Left lung (tissue), 4 donors: ENCODE measurements at regions not wholly inside any gene's neighbourhood (a gene's known extent, or its start where the extent isn't known, plus 50 kb on each side); places are given as distances from the start of the nearest gene placed in this dataset.
A peak's percentile ranks its signal among the peaks of the same experiment; 100 is the strongest.
"Not testable (repeated sequence)": the region's sequence is repeated elsewhere in the genome, so short reads cannot be mapped to it uniquely, and the experiment has no call there.

Source experiments
- ATAC-seq: fragments of 200-7000 bp; cut with Tn5 transposase; one replicate; pipeline ENCODE4 v1.9.1; 2020; ENCODE audit warnings: moderate library complexity
- DNase-seq, 4 donors: peaks; one replicate each; pipeline ENCODE4 v3.0.0-alpha.2; 2013 to 2020
- H3K27ac ChIP-seq, 2 donors: fragments of 200-600 bp; sonication (generic) in 1 of 2; one replicate each; pipeline versions ENCODE4 v1.5.0 to v1.8.0; 2020 to 2021
- H3K27me3 ChIP-seq, 2 donors: fragments of 200-600 bp; sonication (generic) in 1 of 2; one replicate each; pipeline versions ENCODE4 v1.5.0 to v1.8.0; 2020 to 2021
- H3K36me3 ChIP-seq, 2 donors: fragments of 200-600 bp; sonication (generic) in 1 of 2; one replicate each; pipeline versions ENCODE4 v1.5.0 to v1.8.0; 2020 to 2021
- H3K4me1 ChIP-seq, 2 donors: fragments of 200-600 bp; one replicate each; pipeline ENCODE4 v1.8.0; 2021
- H3K4me3 ChIP-seq, 2 donors: fragments of 200-600 bp; sonication (generic) in 1 of 2; one replicate each; pipeline versions ENCODE4 v1.5.0 to v1.8.0; 2020 to 2021; ENCODE audit warnings: mild to moderate bottlenecking in 1 of 2
- H3K9me3 ChIP-seq, 2 donors: fragments of 200-600 bp; sonication (generic) in 1 of 2; one replicate each; pipeline versions ENCODE4 v1.5.0 to v1.8.0; 2020 to 2021
- CTCF ChIP-seq, 2 donors: fragments of 200-600 bp; sonication (generic) in 1 of 2; IDR thresholded peaks; one replicate each; pipeline versions ENCODE4 v1.5.0 to v1.8.0; 2021; ENCODE audit warnings: antibody characterized with exemption in 2 of 2
- intact Hi-C, 2 donors: fragments of 100-400 bp; cut with DNase I; formaldehyde crosslinking; loops; one replicate each; pipeline versions ENCODE4 v1.11.2 to v1.14.2; 2022
- donor health status: DM: no; HTN: yes; CAD: no.
- donor health status: DM: no; HTN: no; CAD: no.

- Histone ChIP-seq H3K9me3 (no peaks in the 10 kb centered on the region), H3K4me1 (no peaks in the 10 kb centered on the region), H3K4me3 (no peak overlapping the region), H3K27ac (no peak overlapping the region), H3K27me3 (peaks cover 0 to 5% of the 10 kb centered on the region in 2 donors), H3K36me3 (no peaks in the 10 kb centered on the region)
- ATAC-seq (no peak), DNase-seq (peak in 1 of 4 donors; percentile 17)
- no peak for TF ChIP-seq CTCF (IDR thresholded peaks at IDR 0.05)
- intact Hi-C loops: no loop called here
Measured at GRCh38 chr6:10140824-10141223, 274.1 kb downstream of the TFAP2A start.

DNA sequence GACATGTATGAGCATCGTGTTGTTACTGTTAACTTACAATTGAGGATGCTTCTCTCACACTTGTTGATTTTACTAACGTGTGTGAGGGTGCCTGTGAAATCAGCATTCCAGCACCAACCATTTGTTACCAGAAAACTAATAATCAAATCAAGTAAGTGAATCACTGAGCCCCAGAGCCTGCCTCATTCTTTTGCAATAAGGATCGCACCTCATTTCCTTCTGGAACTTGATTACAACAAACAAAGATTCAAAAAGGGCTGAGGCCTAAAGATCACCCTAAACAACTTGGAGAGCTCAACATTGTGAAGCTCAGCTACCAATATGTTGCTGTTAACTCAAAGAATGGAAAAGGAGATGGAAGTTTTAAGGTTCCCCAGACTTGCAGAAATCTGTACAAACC, 274.7 kb downstream of the TFAP2A start:
- Histone ChIP-seq H3K4me3 (no peak overlapping the region), H3K27ac (no peak overlapping the region), H3K36me3 (no peaks in the 10 kb centered on the region), H3K4me1 (no peaks in the 10 kb centered on the region), H3K27me3 (peaks cover 0 to 5% of the 10 kb centered on the region in 2 donors), H3K9me3 (no peaks in the 10 kb centered on the region)
- ATAC-seq (no peak), DNase-seq (peak in 2 of 4 donors; percentile 46 to 49)
- intact Hi-C loops: no loop called here
- no peak for TF ChIP-seq CTCF (IDR thresholded peaks at IDR 0.05)

DNA sequence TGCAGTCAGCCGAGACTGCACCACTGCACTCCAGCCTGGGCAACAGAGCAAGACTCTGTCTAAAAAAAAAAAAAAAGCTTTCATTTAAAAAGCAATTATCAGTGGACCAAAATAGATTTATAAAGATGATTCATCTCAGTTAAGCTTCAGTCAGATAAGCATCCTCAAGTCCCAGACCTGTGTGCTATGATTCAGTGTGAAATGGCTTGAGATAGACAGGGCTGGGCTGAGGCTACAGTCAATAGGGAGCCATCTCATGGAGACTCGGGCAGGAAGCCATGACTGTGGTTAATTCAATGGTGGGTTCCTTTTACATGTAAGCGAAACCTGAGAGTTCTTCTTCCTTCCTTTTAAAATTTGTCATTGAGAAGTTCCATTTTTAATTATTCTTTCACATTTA, 276.0 kb downstream of the TFAP2A start:
- H3K27me3 ChIP-seq: peaks cover 0 to 5% of the 10 kb centered on the region in 2 donors
- no peaks in the 10 kb centered on the region for H3K9me3 ChIP-seq
- DNase-seq: no peak
- no peak for ATAC-seq
- H3K4me3 ChIP-seq: no peak overlapping the region
- no peaks in the 10 kb centered on the region for H3K36me3 ChIP-seq
- H3K27ac ChIP-seq: no peak overlapping the region
- intact Hi-C loops: no loop called here
- no peaks in the 10 kb centered on the region for H3K4me1 ChIP-seq
- no peak for TF ChIP-seq CTCF (IDR thresholded peaks at IDR 0.05)

DNA sequence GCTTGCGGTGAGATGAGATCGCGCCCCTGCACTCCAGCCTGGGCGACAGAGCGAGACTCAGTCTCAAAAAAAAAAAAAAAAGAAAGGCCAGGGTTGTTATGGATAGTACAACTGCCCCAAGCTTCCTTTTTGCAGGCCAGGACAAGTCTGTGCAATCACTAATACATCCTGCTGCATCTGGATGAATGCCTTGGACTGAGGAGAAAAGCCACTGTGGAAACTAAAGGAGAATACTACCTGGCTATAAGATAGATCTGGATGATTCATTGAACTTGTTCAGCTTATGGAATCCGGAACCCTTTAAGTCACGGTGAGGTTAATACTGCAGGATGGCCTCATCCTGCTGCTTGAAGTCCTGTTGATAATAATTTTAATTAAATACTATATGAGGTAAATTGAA, 278.2 kb downstream of the TFAP2A start:
- Histone ChIP-seq H3K27ac (no peak overlapping the region), H3K9me3 (no peaks in the 10 kb centered on the region)
- no peak for TF ChIP-seq CTCF (IDR thresholded peaks at IDR 0.05)

GRCh38 chr6:10134185-10134584, 280.7 kb downstream of the TFAP2A start:
- H3K27me3 ChIP-seq, H3K27ac ChIP-seq, H3K4me3 ChIP-seq, H3K4me1 ChIP-seq, DNase-seq, intact Hi-C loops, H3K9me3 ChIP-seq, H3K36me3 ChIP-seq, ATAC-seq: not testable (repeated sequence)

More for the DNA sequence above, 278.2 kb downstream of the TFAP2A start:
- no peak overlapping the region for H3K4me3 ChIP-seq
- intact Hi-C loops: no loop called here
- H3K27me3 ChIP-seq: no peaks in the 10 kb centered on the region
- DNase-seq (no peak), ATAC-seq (no peak)
- no peaks in the 10 kb centered on the region for H3K36me3 ChIP-seq
- no peaks in the 10 kb centered on the region for H3K4me1 ChIP-seq

- Histone ChIP-seq H3K36me3 (no peaks in the 10 kb centered on the region), H3K9me3 (no peaks in the 10 kb centered on the region), H3K4me1 (no peaks in the 10 kb centered on the region), H3K4me3 (no peak overlapping the region), H3K27me3 (no peaks in the 10 kb centered on the region), H3K27ac (no peak overlapping the region)
- ATAC-seq (no peak), DNase-seq (peak in 1 of 4 donors; percentile 39)
- intact Hi-C loops: no loop called here
- TF ChIP-seq CTCF (IDR thresholded peaks at IDR 0.05): no peak
Measured at GRCh38 chr6:10128721-10129120, 286.2 kb downstream of the TFAP2A start.
